Activated CD4-positive, alpha-beta T cell treated with anti-CD3 and anti-CD28 coated beads, Interleukin-2, amount 10 ng/mL, durations not matched to agents 24 days and 14 days (primary cell): ENCODE measurements at regions not wholly inside any gene's neighbourhood (a gene's known extent, or its start where the extent isn't known, plus 50 kb on each side); places are given as distances from the start of the nearest gene placed in this dataset.
"Not testable (repeated sequence)": the region's sequence is repeated elsewhere in the genome, so short reads cannot be mapped to it uniquely, and the experiment has no call there.

ENCODE experiments used
- DNase-seq: peaks from one replicate; pipeline ENCODE4 v3.0.0; 2022
- H3K27ac Mint-ChIP-seq: one replicate; pipeline ENCODE4 v1.8.0; 2022; ENCODE audit warnings: mild to moderate bottlenecking, mixed read lengths
- H3K27me3 Mint-ChIP-seq: one replicate; pipeline ENCODE4 v1.8.0; 2022; ENCODE audit warnings: mixed read lengths
- H3K36me3 Mint-ChIP-seq: one replicate; pipeline ENCODE4 v1.8.0; 2022; ENCODE audit warnings: low read depth, mild to moderate bottlenecking, mixed read lengths
- H3K4me1 Mint-ChIP-seq: one replicate; pipeline ENCODE4 v1.8.0; 2021; ENCODE audit warnings: mixed read lengths
- H3K4me3 Mint-ChIP-seq: one replicate; pipeline ENCODE4 v1.8.0; 2022; ENCODE audit warnings: mild to moderate bottlenecking, moderate library complexity, mixed read lengths
- H3K9me3 Mint-ChIP-seq: one replicate; pipeline ENCODE4 v1.8.0; 2021; ENCODE audit warnings: mixed read lengths
- intact Hi-C: fragments of 100-400 bp; cut with micrococcal nuclease; formaldehyde crosslinking; loops from one replicate; pipeline ENCODE4 v1.15.1; 2023

DNA sequence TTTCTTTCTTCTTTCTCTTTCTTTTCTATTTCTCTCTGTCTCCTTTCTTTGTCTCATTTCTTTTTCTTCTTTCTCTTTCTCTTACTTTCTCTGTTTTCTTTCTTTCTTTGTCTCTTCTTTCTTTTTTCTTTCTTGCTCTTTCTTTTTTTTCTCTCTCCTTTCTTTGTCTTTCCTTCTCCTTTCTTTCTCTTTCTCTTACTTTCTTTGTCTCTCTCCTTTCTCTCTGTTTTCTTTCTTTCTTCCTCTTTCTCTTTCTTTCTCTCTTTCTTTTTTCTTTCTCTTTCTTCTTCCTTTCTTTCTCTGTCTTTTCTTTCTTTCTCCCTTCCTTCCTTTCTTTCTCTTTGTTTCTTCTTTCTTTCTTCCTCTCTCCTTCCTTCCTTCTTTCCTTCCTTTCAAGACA, 184.8 kb downstream of the CRLF2 start:
- H3K36me3 Mint-ChIP-seq, result no peaks in the 10 kb centered on the region
- H3K4me3 Mint-ChIP-seq, result peak overlapping the region; percentile 72
- H3K27me3 Mint-ChIP-seq, result no peaks in the 10 kb centered on the region
- H3K27ac Mint-ChIP-seq, result peak overlapping the region; percentile 78
- intact Hi-C loops, result no loop called here
- no peaks in the 10 kb centered on the region for H3K9me3 Mint-ChIP-seq
- H3K4me1 Mint-ChIP-seq, result peaks cover 12% of the 10 kb centered on the region
- DNase-seq, result no peak

DNA sequence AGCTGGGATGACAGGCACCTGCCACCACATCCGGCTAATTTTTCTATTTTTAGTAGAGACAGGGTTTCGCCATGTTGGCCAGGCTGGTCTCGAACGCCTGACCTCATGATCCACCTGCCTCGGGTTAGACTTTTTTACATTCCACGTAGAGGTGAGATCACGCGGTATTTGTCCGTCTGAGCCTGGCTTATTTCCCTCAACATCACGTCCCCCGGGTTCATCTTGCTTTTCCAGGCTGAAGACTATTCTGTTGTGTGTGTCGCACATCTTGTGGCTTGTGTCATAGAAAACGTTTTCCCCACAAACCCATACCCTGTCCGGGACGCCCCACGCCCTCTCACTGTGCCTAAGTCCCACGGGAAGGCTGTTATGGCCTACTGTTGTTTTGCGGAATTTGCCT, 185.3 kb downstream of the CRLF2 start:
- intact Hi-C loops, result no loop called here
- H3K4me1 Mint-ChIP-seq, result peaks cover 12% of the 10 kb centered on the region
- H3K36me3 Mint-ChIP-seq, result no peaks in the 10 kb centered on the region
- H3K27ac Mint-ChIP-seq, result peak overlapping the region; percentile 78
- no peaks in the 10 kb centered on the region for H3K27me3 Mint-ChIP-seq
- DNase-seq, result no peak
- no peaks in the 10 kb centered on the region for H3K9me3 Mint-ChIP-seq
- H3K4me3 Mint-ChIP-seq, result peak overlapping the region; percentile 72

DNA sequence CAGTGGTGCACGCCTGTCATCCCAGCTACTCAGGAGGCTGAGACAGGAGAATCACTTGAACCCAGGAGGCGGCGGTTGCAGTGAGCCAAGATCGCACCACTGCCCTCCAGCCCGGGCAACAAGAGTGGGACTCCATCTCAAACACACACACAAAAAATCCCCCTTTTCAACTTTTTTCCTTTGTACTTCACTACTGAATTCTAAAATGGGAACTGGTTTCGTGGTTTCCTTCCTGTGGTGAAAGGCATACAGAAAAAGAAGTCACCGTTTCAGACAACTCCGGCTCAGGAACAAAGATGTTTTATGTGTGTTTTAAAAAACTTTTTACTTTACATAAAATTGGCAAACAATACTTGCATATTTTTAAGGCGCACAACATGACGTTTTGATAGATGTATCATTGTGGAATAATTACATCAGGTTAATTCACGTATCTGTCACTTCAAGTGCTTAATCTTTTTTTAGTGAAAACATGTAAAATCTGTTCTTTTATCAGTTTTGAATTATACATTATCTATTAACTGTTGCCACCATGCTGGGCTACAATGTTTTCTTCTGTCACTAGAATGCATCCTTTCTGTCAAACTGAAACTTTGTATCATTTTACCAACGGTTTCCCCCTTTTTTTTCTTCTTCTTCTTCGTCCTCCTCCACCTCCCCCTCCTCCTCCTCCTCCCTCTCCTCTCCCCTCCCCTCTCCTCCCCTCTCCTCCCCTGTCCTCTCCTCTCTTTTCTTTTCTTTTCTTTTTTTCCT, 186.0 kb downstream of the CRLF2 start:
- intact Hi-C loops, result no loop called here

DNA sequence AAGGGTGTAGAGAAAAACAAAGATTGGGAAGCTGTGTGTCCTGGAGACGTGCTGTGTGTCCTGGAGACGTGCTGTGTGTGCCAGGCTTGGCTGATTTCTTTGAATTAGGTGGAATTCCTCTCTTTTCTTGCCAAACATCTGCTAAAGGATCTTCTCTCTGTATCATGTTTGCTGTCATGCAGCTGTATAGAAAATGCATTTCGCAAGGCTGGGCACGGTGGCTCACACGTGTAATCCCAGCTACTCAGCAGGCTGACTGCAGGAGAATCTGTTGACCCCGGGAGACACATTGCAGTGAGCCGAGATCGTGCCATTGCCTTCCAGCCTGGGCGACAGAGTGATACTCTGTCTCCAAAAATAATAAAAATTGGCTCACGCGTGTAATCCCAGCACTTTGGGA, 187.0 kb downstream of the CRLF2 start:
- intact Hi-C loops, result no loop called here
- Mint-ChIP-seq H3K27ac (no peak overlapping the region), H3K4me1 (peaks cover 12% of the 10 kb centered on the region), H3K27me3 (no peaks in the 10 kb centered on the region), H3K9me3 (no peaks in the 10 kb centered on the region), H3K36me3 (no peaks in the 10 kb centered on the region), H3K4me3 (no peak overlapping the region)
- DNase-seq, result no peak

More for the DNA sequence above, 186.0 kb downstream of the CRLF2 start:
- Mint-ChIP-seq H3K4me3 (peak overlapping the region; percentile 72), H3K27ac (peak overlapping the region; percentile 78), H3K36me3 (no peaks in the 10 kb centered on the region), H3K27me3 (no peaks in the 10 kb centered on the region), H3K9me3 (no peaks in the 10 kb centered on the region), H3K4me1 (peaks cover 12% of the 10 kb centered on the region)
- peak; percentile 64 for DNase-seq

DNA sequence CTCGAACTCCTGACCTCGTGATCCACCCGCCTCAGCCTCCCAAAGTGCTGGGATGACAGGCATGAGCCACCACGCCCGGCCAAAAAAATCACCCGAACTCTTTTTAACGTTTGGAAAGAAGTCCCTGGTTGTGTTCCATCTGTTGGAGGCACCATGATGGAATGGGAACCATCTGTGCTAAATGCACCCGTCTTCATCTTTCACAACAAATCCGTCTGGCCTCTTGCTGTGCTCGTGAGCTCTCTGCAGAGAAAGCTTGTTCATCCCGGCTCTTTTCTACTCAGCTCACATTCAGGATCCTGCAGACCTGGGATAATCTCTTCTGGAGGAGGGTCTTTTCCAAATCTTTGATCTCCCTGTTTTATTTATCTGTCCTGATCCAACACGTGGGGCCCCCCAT, 188.8 kb downstream of the CRLF2 start:
- Mint-ChIP-seq H3K4me1 (peaks cover 12% of the 10 kb centered on the region), H3K9me3 (no peaks in the 10 kb centered on the region), H3K27me3 (no peaks in the 10 kb centered on the region), H3K4me3 (no peak overlapping the region), H3K36me3 (no peaks in the 10 kb centered on the region), H3K27ac (no peak overlapping the region)
- no peak for DNase-seq
- intact Hi-C loops, result no loop called here

DNA sequence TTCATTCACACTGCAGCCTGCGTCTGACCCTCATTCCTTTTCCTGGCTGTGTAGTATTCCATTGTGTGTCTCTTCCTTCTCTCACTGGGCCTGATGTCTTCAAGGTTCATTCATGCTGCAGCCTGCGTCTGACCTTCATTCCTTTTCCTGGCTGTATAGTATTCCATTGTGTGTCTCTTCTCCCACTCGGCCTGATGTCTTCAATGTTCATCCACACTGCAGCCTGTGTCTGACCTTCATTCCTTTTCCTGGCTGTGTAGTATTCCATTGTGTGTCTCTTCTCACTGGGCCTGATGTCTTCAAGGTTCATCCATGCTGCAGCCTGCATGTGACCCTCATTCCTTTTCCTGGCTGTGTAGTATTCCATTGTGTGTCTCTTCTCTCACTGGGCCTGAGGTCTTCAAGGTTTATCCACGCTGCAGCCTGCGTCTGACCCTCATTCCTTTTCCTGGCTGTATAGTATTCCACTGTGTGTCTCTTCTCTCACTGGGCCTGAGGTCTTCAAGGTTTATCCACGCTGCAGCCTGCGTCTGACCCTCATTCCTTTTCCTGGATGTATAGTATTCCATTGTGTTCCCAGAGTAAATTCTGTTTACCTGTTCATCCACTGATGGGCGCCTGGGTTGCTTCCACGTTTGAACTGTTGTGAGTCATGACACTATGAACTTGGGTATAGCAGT, 191.0 kb downstream of the CRLF2 start:
- H3K27ac Mint-ChIP-seq, result not testable (repeated sequence)

DNA sequence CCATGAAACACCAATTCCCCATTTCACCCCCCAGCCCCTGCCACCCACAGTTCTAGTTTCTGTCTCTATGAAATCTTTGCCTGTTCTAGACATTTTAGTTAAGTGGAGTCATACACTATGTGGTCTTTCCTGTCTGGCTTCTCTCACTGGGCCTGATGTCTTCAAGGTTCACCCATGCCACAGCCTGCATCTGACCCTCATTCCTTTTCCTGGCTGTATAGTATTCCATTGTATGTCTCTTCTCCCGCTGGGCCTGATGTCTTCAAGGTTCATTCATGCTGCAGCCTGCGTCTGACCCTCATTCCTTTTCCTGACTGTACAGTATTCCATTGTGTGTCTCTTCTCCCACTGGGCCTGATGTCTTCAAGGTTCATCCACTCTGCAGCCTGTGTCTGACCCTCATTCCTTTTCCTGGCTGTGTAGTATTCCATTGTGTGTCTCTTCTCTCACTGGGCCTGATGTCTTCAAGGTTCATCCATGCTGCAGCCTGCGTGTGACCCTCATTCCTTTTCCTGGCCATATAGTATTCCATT, 191.7 kb downstream of the CRLF2 start:
- no peak overlapping the region for H3K4me3 Mint-ChIP-seq

More for the DNA sequence above, 191.0 kb downstream of the CRLF2 start:
- DNase-seq, intact Hi-C loops, H3K4me3 Mint-ChIP-seq, H3K9me3 Mint-ChIP-seq, H3K27me3 Mint-ChIP-seq, H3K4me1 Mint-ChIP-seq, H3K36me3 Mint-ChIP-seq: not testable (repeated sequence)

DNA sequence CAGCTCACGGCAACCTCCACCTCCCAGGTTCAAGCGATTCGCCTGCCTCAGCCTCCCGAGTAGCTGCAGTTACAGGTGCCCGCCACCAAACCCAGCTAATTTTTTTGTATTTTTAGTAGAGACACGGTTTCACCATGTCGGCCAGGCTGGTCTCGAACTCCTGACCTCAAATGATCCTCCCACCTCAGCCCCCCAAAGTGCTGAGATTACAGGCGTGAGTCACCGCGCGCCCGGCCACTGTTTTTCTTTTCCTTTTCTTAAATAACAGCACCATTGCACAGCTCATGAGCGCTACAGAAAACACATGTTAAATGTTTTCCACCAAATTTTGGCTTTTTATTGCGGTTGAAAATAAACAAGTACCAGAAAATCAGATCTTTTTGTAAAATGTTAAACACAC, 195.5 kb downstream of the CRLF2 start:
- intact Hi-C loops, H3K4me3 Mint-ChIP-seq, H3K27me3 Mint-ChIP-seq, DNase-seq, H3K27ac Mint-ChIP-seq, H3K4me1 Mint-ChIP-seq, H3K9me3 Mint-ChIP-seq, H3K36me3 Mint-ChIP-seq: not testable (repeated sequence)

More for the DNA sequence above, 191.7 kb downstream of the CRLF2 start:
- Mint-ChIP-seq H3K27ac (no peak overlapping the region), H3K4me1 (no peaks in the 10 kb centered on the region), H3K36me3 (no peaks in the 10 kb centered on the region), H3K27me3 (no peaks in the 10 kb centered on the region), H3K9me3 (no peaks in the 10 kb centered on the region)
- intact Hi-C loops, result no loop called here
- no peak for DNase-seq

DNA sequence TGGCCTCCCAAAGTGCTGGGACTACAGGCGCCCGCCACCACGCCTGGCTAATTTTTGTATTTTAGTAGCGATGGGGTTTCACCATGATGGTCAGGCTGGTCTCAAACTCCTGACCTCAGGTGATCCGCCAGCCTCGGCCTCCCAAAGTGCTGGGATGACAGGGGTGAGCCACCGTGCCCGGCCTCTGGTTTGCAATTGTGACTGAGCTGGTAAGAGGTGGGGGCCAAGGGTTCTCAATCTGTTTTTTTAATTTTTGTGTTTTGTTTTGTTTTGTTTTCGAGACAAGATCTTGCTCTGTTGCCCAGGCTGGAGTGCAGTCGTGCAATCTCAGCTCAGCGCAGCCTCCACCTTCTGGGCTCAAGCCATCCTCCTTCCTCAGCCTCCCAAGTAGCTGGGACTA, 196.2 kb downstream of the CRLF2 start:
- intact Hi-C loops, H3K9me3 Mint-ChIP-seq, H3K4me1 Mint-ChIP-seq, H3K4me3 Mint-ChIP-seq, H3K27me3 Mint-ChIP-seq, H3K27ac Mint-ChIP-seq, DNase-seq, H3K36me3 Mint-ChIP-seq: not testable (repeated sequence)

DNA sequence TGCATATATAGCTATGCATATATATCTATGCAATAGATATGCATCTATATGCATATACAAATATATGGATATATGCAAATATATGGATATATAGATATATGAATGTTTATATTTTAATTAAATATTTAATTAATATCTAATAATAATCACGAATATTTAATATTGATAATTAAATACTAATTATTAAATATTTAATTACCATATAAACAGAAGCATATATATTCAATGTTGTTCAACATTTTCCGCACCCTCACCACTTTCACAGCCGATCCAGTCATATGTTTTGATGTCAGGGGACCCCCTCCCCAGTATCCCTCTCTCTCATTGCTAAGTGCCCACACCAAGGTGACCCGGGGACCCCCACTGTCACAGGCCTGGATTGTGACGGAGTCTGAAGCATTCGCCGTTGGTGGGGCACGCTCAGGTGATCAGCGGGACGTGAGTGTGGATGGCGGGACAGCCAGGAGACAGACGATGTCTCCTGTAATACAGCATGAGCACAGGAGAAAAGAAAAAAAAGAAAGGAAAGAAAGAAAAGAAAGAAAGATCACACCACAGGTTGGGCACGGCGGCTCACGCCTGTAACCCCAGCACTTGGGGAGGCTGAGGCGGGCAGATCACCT, 199.7 kb downstream of the CRLF2 start:
- H3K27me3 Mint-ChIP-seq, result no peaks in the 10 kb centered on the region
- peaks cover 3% of the 10 kb centered on the region for H3K9me3 Mint-ChIP-seq
- no peak overlapping the region for H3K27ac Mint-ChIP-seq
- H3K4me1 Mint-ChIP-seq, result no peaks in the 10 kb centered on the region
- H3K4me3 Mint-ChIP-seq, result no peak overlapping the region
- intact Hi-C loops, result loop anchor here (5.0 kb wide), 4 partner anchors 60 to 155 kb away; no protein-coding TSS in a partner anchor
- H3K36me3 Mint-ChIP-seq, result no peaks in the 10 kb centered on the region
- peak; percentile 64 for DNase-seq

DNA sequence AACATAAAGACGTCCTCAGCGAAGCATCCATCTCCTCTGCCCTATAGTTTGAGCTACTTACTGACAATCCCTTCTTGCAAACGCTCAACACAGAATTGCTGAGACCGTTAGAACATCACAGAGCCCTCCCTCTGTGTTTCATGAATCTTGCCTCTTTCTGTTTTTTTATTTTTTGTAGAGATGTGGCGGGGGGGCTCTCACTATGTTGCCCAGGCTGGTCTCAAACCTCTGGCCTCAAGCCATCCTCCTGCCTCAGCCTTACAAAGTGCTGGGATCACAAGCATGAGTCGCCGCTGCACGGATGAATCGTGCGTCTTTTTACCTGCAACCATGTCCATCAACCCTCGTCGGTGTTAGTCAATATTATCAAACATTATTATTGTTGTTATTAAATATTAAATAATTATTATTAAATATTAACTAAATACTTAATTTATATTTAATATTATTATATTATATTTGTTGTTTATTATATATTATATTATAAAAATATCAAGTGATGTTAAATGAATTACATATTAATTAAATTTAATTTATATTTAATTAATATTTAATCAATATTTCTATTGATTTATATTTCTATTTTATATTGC, 200.7 kb downstream of the CRLF2 start:
- Mint-ChIP-seq H3K27me3 (no peaks in the 10 kb centered on the region), H3K27ac (no peak overlapping the region), H3K9me3 (peaks cover 3% of the 10 kb centered on the region), H3K36me3 (no peaks in the 10 kb centered on the region), H3K4me1 (no peaks in the 10 kb centered on the region), H3K4me3 (no peak overlapping the region)
- intact Hi-C loops, result loop anchor here (5.0 kb wide), 4 partner anchors 61 to 156 kb away; no protein-coding TSS in a partner anchor
- no peak for DNase-seq

DNA sequence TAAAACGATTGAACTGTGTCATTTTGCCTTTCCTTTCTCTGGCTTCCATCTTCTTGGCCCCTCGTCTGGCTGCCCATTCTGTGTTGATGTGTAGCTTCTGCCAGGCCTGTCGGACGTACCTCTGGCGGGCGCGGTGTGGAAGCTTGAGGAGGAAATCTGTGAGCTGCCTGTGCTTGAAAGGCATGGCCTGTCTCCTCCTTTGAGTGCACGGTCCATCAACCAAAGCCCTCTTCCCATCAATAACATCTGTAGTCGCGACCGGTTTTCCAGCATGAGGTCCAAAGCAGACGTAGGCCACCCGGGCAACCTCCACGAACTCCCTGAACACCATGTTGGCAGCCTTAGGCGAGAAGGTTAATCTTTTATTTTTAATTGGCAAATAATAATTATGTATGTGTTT, 202.7 kb downstream of the CRLF2 start:
- Mint-ChIP-seq H3K27ac (no peak overlapping the region), H3K27me3 (no peaks in the 10 kb centered on the region), H3K9me3 (peaks cover 3% of the 10 kb centered on the region), H3K4me3 (no peak overlapping the region), H3K4me1 (no peaks in the 10 kb centered on the region), H3K36me3 (no peaks in the 10 kb centered on the region)
- no peak for DNase-seq
- intact Hi-C loops, result loop anchor here (5.0 kb wide), 4 partner anchors 63 to 158 kb away; no protein-coding TSS in a partner anchor

DNA sequence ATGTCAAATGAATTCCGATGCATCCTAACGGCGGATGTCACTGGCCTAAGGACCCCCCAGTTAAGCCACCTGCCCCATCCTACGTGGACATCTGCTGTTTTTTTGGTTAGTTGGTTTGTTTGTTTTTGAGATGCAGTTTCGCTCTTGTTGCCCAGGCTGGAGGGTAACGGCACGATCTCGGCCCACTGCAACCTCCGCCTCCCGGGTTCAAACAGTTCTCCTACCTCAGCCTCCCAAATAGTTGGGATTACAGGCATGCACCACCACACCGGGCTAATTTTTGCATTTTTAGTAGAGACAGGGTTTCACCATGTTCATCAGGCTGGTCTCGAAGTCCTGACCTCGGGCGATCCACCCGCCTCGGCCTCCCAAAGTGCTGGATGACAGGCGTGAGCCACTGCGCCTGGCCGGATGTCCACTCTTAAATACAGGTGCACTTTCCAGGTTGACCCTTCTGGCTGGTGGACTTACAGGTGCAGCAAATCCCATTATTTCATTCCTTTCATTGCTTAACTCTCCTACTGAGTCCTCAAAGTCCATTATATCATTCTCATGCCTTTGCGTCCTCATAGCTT, 206.2 kb downstream of the CRLF2 start:
- Mint-ChIP-seq H3K9me3 (no peaks in the 10 kb centered on the region), H3K4me1 (no peaks in the 10 kb centered on the region), H3K27ac (no peak overlapping the region), H3K27me3 (no peaks in the 10 kb centered on the region), H3K36me3 (no peaks in the 10 kb centered on the region), H3K4me3 (no peak overlapping the region)
- DNase-seq, result no peak
- intact Hi-C loops, result no loop called here
